ENCODE measurements at regions not wholly inside any gene's neighbourhood (a gene's known extent, or its start where the extent isn't known, plus 50 kb on each side); places are given as distances from the start of the nearest gene placed in this dataset.

DNA sequence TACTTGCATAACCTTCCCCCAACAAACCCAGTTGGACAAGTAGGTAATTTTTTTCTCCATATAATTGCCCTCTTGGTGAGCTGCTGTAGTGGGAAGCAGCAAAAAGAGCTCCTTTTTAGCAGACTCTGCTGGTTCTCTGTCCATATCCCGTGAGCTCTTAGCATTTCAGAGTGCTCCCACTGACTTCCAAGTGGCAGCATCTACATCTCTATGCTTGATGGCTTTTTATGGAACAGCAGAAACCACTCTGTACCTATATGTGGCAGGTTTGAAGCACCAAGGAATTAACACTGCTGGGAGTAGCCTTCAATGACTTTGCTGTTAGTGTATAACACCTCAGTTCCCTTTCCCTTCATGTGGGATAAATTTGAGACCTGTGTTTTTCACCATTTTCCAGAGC, 168.4 kb upstream of the NHS start:
- H3K4me3 Mint-ChIP-seq, result no peak overlapping the region
- Histone ChIP-seq H3K4me3 (ENCODE audit: low read depth, low read length) (no peak overlapping the region), H3K36me3 (ENCODE audit: control insufficient read depth, insufficient read depth, low read length) (no peaks in the 10 kb centered on the region), H3K4me1 (ENCODE audit: control insufficient read depth, insufficient read depth, low read length, poor library complexity, severe bottlenecking) (no peaks in the 10 kb centered on the region), H3K27me3 (ENCODE audit: control insufficient read depth, insufficient read depth, low read length) (no peaks in the 10 kb centered on the region), H3K9me3 (ENCODE audit: control insufficient read depth in 2 of 2, low read length in 2 of 2) (no peaks in the 10 kb centered on the region), H3K27ac (ENCODE audit: insufficient read depth, low read length, poor library complexity, severe bottlenecking) (no peak overlapping the region)
- no peaks in the 10 kb centered on the region for H3K27me3 Mint-ChIP-seq
- no peaks in the 10 kb centered on the region for H3K36me3 Mint-ChIP-seq
- no peak for DNase-seq
- no peak for ATAC-seq (ENCODE audit: low read depth in 2 of 2)
- H3K27ac Mint-ChIP-seq, result no peak overlapping the region
- peaks cover 0 to 9% (median 0%) of the 10 kb centered on the region in 7 donors for H3K9me3 Mint-ChIP-seq
- no peaks in the 10 kb centered on the region for H3K4me1 Mint-ChIP-seq

DNA sequence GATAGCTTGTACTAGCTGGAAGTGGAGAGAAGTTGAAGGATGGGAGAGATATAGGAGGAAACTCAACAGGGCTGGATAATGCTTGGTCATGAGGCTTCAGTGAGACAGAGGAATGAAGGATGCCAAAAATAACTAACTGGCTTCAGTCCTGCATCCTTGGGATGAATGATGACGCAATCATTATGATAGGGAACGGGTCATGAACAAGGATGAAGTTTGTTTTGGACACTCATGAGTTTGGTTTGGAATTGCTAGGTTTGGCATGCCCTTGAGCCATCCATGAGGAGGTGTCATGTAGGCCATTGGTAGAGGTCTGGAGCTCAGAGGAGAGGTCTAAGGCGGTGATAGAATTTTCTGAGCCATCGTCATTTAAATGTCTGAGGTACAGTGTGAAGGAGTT, 160.0 kb upstream of the NHS start:
- no peaks in the 10 kb centered on the region for H3K9me3 ChIP-seq (ENCODE audit: control insufficient read depth in 2 of 2, low read length in 2 of 2)
- H3K4me3 Mint-ChIP-seq, result peak overlapping the region in 1 of 4 donors; percentile 15
- no peaks in the 10 kb centered on the region for H3K4me1 ChIP-seq (ENCODE audit: control insufficient read depth, insufficient read depth, low read length, poor library complexity, severe bottlenecking)
- no peak overlapping the region for H3K27ac ChIP-seq (ENCODE audit: insufficient read depth, low read length, poor library complexity, severe bottlenecking)
- no peak overlapping the region for H3K4me3 ChIP-seq (ENCODE audit: low read depth, low read length)
- H3K27me3 Mint-ChIP-seq, result no peaks in the 10 kb centered on the region
- no peak overlapping the region for H3K27ac Mint-ChIP-seq
- no peak for DNase-seq
- H3K9me3 Mint-ChIP-seq, result peaks cover 0 to 8% (median 3%) of the 10 kb centered on the region in 7 donors
- no peak for ATAC-seq (ENCODE audit: low read depth in 2 of 2)
- H3K4me1 Mint-ChIP-seq, result no peaks in the 10 kb centered on the region
- H3K36me3 ChIP-seq (ENCODE audit: control insufficient read depth, insufficient read depth, low read length), result no peaks in the 10 kb centered on the region
- no peaks in the 10 kb centered on the region for H3K36me3 Mint-ChIP-seq
- H3K27me3 ChIP-seq (ENCODE audit: control insufficient read depth, insufficient read depth, low read length), result no peaks in the 10 kb centered on the region

DNA sequence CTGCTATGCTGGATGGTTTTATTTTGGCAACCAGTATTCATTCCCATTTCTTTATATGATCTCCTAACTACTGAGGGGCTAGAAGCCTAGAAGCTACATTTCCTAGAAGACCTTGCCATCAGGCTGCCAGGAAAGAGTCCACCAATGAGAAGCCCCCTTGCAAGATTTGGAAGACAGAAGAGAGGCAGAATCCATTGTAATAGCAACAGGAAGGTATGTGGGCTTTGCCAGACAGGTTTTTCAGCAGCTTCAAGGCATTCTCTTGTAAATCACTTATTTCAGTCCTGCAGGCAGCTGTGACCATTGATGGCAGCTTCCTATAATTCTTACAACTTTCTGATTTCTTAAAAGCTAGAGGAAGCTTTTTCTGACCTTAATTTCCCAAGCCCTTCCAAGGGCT, 148.3 kb upstream of the NHS start:
- Mint-ChIP-seq H3K27ac (no peak overlapping the region), H3K9me3 (peaks cover 0 to 4% (median 2%) of the 10 kb centered on the region in 7 donors), H3K4me3 (no peak overlapping the region), H3K27me3 (no peaks in the 10 kb centered on the region), H3K4me1 (no peaks in the 10 kb centered on the region), H3K36me3 (no peaks in the 10 kb centered on the region)
- no peak overlapping the region for H3K4me3 ChIP-seq (ENCODE audit: low read depth, low read length)
- H3K27ac ChIP-seq (ENCODE audit: insufficient read depth, low read length, poor library complexity, severe bottlenecking), result no peak overlapping the region
- no peaks in the 10 kb centered on the region for H3K36me3 ChIP-seq (ENCODE audit: control insufficient read depth, insufficient read depth, low read length)
- DNase-seq (no peak), ATAC-seq (ENCODE audit: low read depth in 2 of 2) (no peak)
- no peaks in the 10 kb centered on the region for H3K27me3 ChIP-seq (ENCODE audit: control insufficient read depth, insufficient read depth, low read length)
- no peaks in the 10 kb centered on the region for H3K9me3 ChIP-seq (ENCODE audit: control insufficient read depth in 2 of 2, low read length in 2 of 2)
- no peaks in the 10 kb centered on the region for H3K4me1 ChIP-seq (ENCODE audit: control insufficient read depth, insufficient read depth, low read length, poor library complexity, severe bottlenecking)

DNA sequence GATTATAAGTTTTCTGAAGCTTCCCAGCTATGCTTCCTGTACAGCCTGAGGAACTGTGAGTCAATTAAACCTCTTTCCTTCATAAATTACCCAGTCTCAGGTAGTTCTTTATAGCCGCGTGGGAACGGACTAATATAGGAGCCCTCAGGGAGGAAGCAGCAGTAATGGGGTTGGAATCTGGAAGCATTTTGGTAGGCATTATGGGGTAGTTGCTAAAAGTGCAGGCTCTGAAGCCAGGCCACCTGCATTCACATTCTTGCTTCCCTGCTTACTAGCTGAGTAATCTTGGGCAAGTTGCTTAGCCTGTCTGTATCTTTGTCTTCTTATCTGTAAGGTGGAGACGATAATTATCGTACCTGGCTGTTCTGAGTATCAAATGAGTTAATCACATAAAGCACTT, 137.9 kb upstream of the NHS start:
- DNase-seq, result no peak
- no peak overlapping the region for H3K27ac ChIP-seq (ENCODE audit: insufficient read depth, low read length, poor library complexity, severe bottlenecking)
- ATAC-seq (ENCODE audit: low read depth in 2 of 2), result no peak
- Mint-ChIP-seq H3K27me3 (peaks cover 3% of the 10 kb centered on the region), H3K36me3 (no peaks in the 10 kb centered on the region), H3K27ac (no peak overlapping the region), H3K4me3 (no peak overlapping the region), H3K9me3 (peaks cover 0 to 2% (median 0%) of the 10 kb centered on the region in 7 donors), H3K4me1 (no peaks in the 10 kb centered on the region)
- no peaks in the 10 kb centered on the region for H3K27me3 ChIP-seq (ENCODE audit: control insufficient read depth, insufficient read depth, low read length)
- H3K36me3 ChIP-seq (ENCODE audit: control insufficient read depth, insufficient read depth, low read length), result no peaks in the 10 kb centered on the region
- no peak overlapping the region for H3K4me3 ChIP-seq (ENCODE audit: low read depth, low read length)
- no peaks in the 10 kb centered on the region for H3K4me1 ChIP-seq (ENCODE audit: control insufficient read depth, insufficient read depth, low read length, poor library complexity, severe bottlenecking)
- H3K9me3 ChIP-seq (ENCODE audit: control insufficient read depth in 2 of 2, low read length in 2 of 2), result no peaks in the 10 kb centered on the region

DNA sequence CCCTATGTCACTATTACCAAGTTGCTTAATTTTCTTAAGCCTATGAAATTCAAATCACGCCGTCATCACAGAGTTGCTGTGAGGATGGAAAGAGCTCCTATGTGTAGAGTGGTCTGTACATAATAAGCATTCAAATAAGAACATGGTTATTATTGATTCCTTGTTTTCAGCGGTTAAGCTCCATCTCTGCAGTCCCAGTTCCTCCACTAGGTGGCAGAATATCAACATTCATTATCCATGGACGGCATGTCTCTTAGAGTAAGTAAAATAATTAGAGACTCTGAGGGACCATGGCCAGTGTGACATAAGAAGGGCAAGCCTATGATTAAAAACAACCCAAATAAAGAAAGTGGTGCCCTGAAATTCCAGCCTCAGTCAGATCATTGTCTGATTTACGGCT, 132.5 kb upstream of the NHS start:
- no peaks in the 10 kb centered on the region for H3K4me1 ChIP-seq (ENCODE audit: control insufficient read depth, insufficient read depth, low read length, poor library complexity, severe bottlenecking)
- no peak overlapping the region for H3K27ac Mint-ChIP-seq
- DNase-seq, result peak; percentile 1 to 51 (median 13)
- no peaks in the 10 kb centered on the region for H3K36me3 ChIP-seq (ENCODE audit: control insufficient read depth, insufficient read depth, low read length)
- no peaks in the 10 kb centered on the region for H3K27me3 ChIP-seq (ENCODE audit: control insufficient read depth, insufficient read depth, low read length)
- H3K4me3 Mint-ChIP-seq, result no peak overlapping the region
- H3K9me3 ChIP-seq (ENCODE audit: control insufficient read depth in 2 of 2, low read length in 2 of 2), result no peaks in the 10 kb centered on the region
- no peaks in the 10 kb centered on the region for H3K4me1 Mint-ChIP-seq
- peaks cover 4% of the 10 kb centered on the region for H3K27me3 Mint-ChIP-seq
- no peak overlapping the region for H3K4me3 ChIP-seq (ENCODE audit: low read depth, low read length)
- no peak overlapping the region for H3K27ac ChIP-seq (ENCODE audit: insufficient read depth, low read length, poor library complexity, severe bottlenecking)
- no peaks in the 10 kb centered on the region for H3K36me3 Mint-ChIP-seq
- H3K9me3 Mint-ChIP-seq, result peaks cover 0 to 1% (median 0%) of the 10 kb centered on the region in 7 donors
- no peak for ATAC-seq (ENCODE audit: low read depth in 2 of 2)

DNA sequence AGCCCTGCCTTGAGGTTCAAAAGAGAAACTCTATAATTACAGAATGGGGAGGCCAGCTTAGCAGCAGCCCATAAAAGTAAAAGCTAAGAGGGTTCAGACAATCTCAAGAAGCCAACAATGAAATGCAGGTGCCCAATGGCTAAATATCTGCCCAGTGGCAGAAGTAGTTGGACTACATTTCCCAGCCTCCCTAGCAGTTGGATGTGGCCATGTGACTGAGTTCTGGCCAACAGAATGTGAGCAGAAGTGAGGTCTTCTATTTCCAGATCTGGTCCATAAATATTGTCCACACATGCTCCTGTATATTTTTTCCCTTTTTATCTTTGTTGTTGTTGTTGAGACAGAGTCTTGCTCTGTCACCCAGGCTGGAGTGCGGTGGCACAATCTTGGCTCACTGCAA, 127.9 kb upstream of the NHS start:
- H3K4me1 ChIP-seq (ENCODE audit: control insufficient read depth, insufficient read depth, low read length, poor library complexity, severe bottlenecking), result no peaks in the 10 kb centered on the region
- Mint-ChIP-seq H3K4me3 (no peak overlapping the region), H3K27ac (no peak overlapping the region), H3K36me3 (no peaks in the 10 kb centered on the region), H3K9me3 (peaks cover 0 to 1% (median 0%) of the 10 kb centered on the region in 7 donors), H3K4me1 (no peaks in the 10 kb centered on the region), H3K27me3 (peaks cover 1% of the 10 kb centered on the region)
- H3K27ac ChIP-seq (ENCODE audit: insufficient read depth, low read length, poor library complexity, severe bottlenecking), result no peak overlapping the region
- H3K9me3 ChIP-seq (ENCODE audit: control insufficient read depth in 2 of 2, low read length in 2 of 2), result no peaks in the 10 kb centered on the region
- no peak overlapping the region for H3K4me3 ChIP-seq (ENCODE audit: low read depth, low read length)
- ATAC-seq (ENCODE audit: low read depth in 2 of 2) (no peak), DNase-seq (no peak)
- H3K36me3 ChIP-seq (ENCODE audit: control insufficient read depth, insufficient read depth, low read length), result no peaks in the 10 kb centered on the region
- no peaks in the 10 kb centered on the region for H3K27me3 ChIP-seq (ENCODE audit: control insufficient read depth, insufficient read depth, low read length)

DNA sequence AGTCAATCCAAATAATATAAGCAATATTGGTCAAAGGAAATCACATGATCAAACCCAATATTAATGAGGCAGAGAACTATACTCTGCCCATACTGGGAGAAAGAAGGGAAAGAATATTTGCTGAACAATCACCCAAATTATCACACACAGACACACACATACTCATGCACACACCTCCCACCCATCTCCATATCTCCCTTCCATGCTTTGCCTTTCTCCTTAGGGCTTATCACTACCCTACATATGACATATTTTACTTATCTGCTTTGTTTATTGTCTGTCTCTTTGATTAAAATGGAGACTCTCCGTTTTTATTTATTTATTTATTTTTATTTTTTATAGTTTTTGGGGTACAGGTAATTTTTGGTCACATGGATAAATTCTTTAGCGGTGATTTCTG, 112.9 kb upstream of the NHS start:
- ATAC-seq (ENCODE audit: low read depth in 2 of 2) (no peak), DNase-seq (no peak)
- H3K9me3 ChIP-seq (ENCODE audit: control insufficient read depth in 2 of 2, low read length in 2 of 2), result no peaks in the 10 kb centered on the region
- Mint-ChIP-seq H3K4me3 (no peak overlapping the region), H3K27me3 (no peaks in the 10 kb centered on the region), H3K4me1 (no peaks in the 10 kb centered on the region), H3K27ac (no peak overlapping the region), H3K9me3 (peaks cover 2 to 8% (median 5%) of the 10 kb centered on the region in 7 donors), H3K36me3 (no peaks in the 10 kb centered on the region)
- H3K4me3 ChIP-seq (ENCODE audit: low read depth, low read length), result no peak overlapping the region
- H3K27ac ChIP-seq (ENCODE audit: insufficient read depth, low read length, poor library complexity, severe bottlenecking), result no peak overlapping the region
- no peaks in the 10 kb centered on the region for H3K4me1 ChIP-seq (ENCODE audit: control insufficient read depth, insufficient read depth, low read length, poor library complexity, severe bottlenecking)
- H3K36me3 ChIP-seq (ENCODE audit: control insufficient read depth, insufficient read depth, low read length), result no peaks in the 10 kb centered on the region
- no peaks in the 10 kb centered on the region for H3K27me3 ChIP-seq (ENCODE audit: control insufficient read depth, insufficient read depth, low read length)

DNA sequence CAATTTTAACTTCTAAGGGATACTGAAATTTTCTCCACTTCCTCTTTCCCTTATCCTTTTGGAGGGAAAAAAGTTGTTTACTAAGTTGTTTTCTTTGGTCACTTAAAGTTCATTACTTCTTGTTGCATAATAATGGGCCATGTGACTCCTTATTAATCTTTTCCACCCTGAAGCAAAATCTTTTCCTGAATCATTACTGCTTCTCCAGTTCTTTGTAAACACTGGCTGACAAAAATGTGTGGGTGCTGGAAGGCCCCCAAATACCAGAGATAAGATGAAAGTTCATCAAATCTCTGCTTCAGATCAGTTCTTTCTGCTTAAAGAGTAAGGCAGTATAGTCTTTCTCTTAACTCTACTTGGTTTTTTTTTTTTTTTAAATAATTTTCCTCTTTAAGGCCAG, 108.9 kb upstream of the NHS start:
- DNase-seq (no peak), ATAC-seq (ENCODE audit: low read depth in 2 of 2) (no peak)
- no peaks in the 10 kb centered on the region for H3K9me3 ChIP-seq (ENCODE audit: control insufficient read depth in 2 of 2, low read length in 2 of 2)
- Mint-ChIP-seq H3K27me3 (no peaks in the 10 kb centered on the region), H3K4me1 (no peaks in the 10 kb centered on the region), H3K27ac (no peak overlapping the region), H3K36me3 (no peaks in the 10 kb centered on the region), H3K9me3 (peaks cover 2 to 7% (median 5%) of the 10 kb centered on the region in 7 donors), H3K4me3 (no peak overlapping the region)
- H3K27ac ChIP-seq (ENCODE audit: insufficient read depth, low read length, poor library complexity, severe bottlenecking), result no peak overlapping the region
- H3K4me1 ChIP-seq (ENCODE audit: control insufficient read depth, insufficient read depth, low read length, poor library complexity, severe bottlenecking), result no peaks in the 10 kb centered on the region
- no peaks in the 10 kb centered on the region for H3K27me3 ChIP-seq (ENCODE audit: control insufficient read depth, insufficient read depth, low read length)
- no peak overlapping the region for H3K4me3 ChIP-seq (ENCODE audit: low read depth, low read length)
- no peaks in the 10 kb centered on the region for H3K36me3 ChIP-seq (ENCODE audit: control insufficient read depth, insufficient read depth, low read length)
